ENCODE measurements at regions not wholly inside any gene's neighbourhood (a gene's known extent, or its start where the extent isn't known, plus 50 kb on each side); places are given as distances from the start of the nearest gene placed in this dataset.

- no peak for TF ChIP-seq CTCF (IDR thresholded peaks at IDR 0.05)
- TF ChIP-seq POLR2A (IDR thresholded peaks at IDR 0.05): no peak
- no peak for TF ChIP-seq EP300 (IDR thresholded peaks at IDR 0.05)
Observed at GRCh38 chr2:120793682-120794403, 58.2 kb downstream of the GLI2 start.
